Astrocyte (in vitro differentiated cells and primary cell): ENCODE measurements at regions not wholly inside any gene's neighbourhood (a gene's known extent, or its start where the extent isn't known, plus 50 kb on each side); places are given as distances from the start of the nearest gene placed in this dataset.
"Not testable (repeated sequence)": the region's sequence is repeated elsewhere in the genome, so short reads cannot be mapped to it uniquely, and the experiment has no call there.

ENCODE experiments used
- CTCF ChIP-seq: IDR thresholded peaks from 2 replicates; pipeline ENCODE4 v1.5.1; 2011; ENCODE audit warnings: low read depth, mild to moderate bottlenecking, inconsistent platforms, low read length, moderate library complexity; ENCODE audit not compliant: insufficient read depth
- EZH2 ChIP-seq: IDR thresholded peaks from 2 replicates; pipeline ENCODE4 v1.6.1; 2012; ENCODE audit warnings: mild to moderate bottlenecking, low read length, inconsistent platforms; ENCODE audit not compliant: insufficient read depth

- not testable (repeated sequence) for TF ChIP-seq CTCF, EZH2
Measured at GRCh38 chr9:62857280-62857679, 1667.4 kb downstream of the SPATA31A7 start.
